ENCODE measurements at regions not wholly inside any gene's neighbourhood (a gene's known extent, or its start where the extent isn't known, plus 50 kb on each side); places are given as distances from the start of the nearest gene placed in this dataset.

DNA sequence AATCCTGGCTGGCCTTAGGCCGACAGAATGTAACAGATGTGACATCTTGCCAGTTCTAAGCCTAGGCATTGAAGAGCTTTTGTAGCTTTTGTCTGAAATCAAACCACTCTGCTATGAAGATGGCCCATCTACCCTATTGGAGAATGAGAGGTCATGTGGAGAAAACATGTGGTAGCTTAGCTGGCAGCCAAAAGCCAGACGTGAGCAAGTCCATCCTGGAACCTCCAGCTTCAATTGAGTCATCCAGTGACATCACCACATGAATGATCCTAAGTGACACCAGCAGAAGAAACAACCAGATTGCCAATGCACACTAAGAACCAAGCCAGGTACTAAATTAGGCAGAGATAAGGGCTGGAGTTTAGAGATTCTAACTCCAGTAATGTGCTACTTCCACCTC lies 154.8 kb upstream of the ZFP42 start:
- TF ChIP-seq POLR2A (IDR thresholded peaks at IDR 0.05): no peak
- TF ChIP-seq POLR2AphosphoS5 (IDR thresholded peaks at IDR 0.05): no peak
- TF ChIP-seq, protein P1, sequence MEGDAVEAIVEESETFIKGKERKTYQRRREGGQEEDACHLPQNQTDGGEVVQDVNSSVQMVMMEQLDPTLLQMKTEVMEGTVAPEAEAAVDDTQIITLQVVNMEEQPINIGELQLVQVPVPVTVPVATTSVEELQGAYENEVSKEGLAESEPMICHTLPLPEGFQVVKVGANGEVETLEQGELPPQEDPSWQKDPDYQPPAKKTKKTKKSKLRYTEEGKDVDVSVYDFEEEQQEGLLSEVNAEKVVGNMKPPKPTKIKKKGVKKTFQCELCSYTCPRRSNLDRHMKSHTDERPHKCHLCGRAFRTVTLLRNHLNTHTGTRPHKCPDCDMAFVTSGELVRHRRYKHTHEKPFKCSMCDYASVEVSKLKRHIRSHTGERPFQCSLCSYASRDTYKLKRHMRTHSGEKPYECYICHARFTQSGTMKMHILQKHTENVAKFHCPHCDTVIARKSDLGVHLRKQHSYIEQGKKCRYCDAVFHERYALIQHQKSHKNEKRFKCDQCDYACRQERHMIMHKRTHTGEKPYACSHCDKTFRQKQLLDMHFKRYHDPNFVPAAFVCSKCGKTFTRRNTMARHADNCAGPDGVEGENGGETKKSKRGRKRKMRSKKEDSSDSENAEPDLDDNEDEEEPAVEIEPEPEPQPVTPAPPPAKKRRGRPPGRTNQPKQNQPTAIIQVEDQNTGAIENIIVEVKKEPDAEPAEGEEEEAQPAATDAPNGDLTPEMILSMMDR (IDR thresholded peaks at IDR 0.05): no peak
- TF ChIP-seq EP300 (IDR thresholded peaks at IDR 0.05; ENCODE audit: low read depth): no peak
- Histone ChIP-seq H3K27ac (no peak overlapping the region), H3K4me3 (no peak overlapping the region), H3K36me3 (no peaks in the 10 kb centered on the region), H3K27me3 (no peaks in the 10 kb centered on the region), H3K9me3 (no peaks in the 10 kb centered on the region), H3K4me1 (no peaks in the 10 kb centered on the region)
- intact Hi-C loops (cut with DNase I; ENCODE audit: low total_unique reads): no loop called here
- no peak for DNase-seq
- 79 to 100% methylated on average over 1 to 2 of the region's 2 CpGs for WGBS, 2 donors (ENCODE audit: low coverage in 1 of 2)
- in situ Hi-C loops (cut with MboI; ENCODE audit: low pct_ligation_motif_present in 1 of 4, low pct_unique_long_range_greater_than_20kb in 1 of 4, low sequenced_read_pairs in 3 of 4): no loop called here

DNA sequence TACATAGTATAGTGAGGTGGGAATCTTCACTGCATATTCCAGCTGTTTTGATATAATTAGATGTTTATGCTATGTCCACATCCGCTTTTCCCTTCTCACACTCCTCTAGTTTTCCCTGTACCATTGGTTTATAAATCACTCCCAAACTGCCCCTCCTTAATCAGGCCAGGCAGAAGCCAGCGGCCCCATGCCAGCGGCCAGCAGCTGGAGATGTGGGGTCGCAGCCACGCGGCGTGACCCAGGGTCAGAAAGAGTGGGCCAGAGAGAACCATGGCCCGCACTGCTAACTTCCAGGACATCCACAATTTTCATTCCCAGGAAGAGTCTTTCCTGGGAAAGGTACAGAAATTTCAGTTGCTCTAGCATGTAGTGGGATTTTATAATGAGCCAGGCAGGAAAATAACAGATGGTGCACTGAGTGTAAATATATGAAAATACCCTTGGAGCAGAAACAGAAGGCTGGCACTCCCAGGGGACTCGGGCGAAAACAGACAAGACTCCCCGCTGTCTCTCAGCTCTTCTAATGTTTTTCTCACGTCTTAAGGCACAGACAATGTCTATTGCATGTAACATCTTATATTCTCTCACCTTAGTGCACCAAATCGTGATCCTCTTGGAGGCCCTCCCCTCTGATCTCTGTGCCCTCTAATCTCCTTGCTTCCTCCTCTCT lies 145.9 kb upstream of the ZFP42 start:
- Histone ChIP-seq H3K4me1 (no peaks in the 10 kb centered on the region), H3K9me3 (no peaks in the 10 kb centered on the region), H3K4me3 (no peak overlapping the region), H3K36me3 (no peaks in the 10 kb centered on the region), H3K27ac (no peak overlapping the region), H3K27me3 (no peaks in the 10 kb centered on the region)
- TF ChIP-seq EP300 (IDR thresholded peaks at IDR 0.05; ENCODE audit: low read depth) (no peak), POLR2A (IDR thresholded peaks at IDR 0.05) (no peak), POLR2AphosphoS5 (IDR thresholded peaks at IDR 0.05) (no peak)
- TF ChIP-seq, protein P1 (IDR thresholded peaks at IDR 0.05): no peak
- in situ Hi-C loops (cut with MboI; ENCODE audit: low pct_ligation_motif_present in 1 of 4, low pct_unique_long_range_greater_than_20kb in 1 of 4, low sequenced_read_pairs in 3 of 4): no loop called here
- intact Hi-C loops (cut with DNase I; ENCODE audit: low total_unique reads): no loop called here
- no peak for DNase-seq
- whole genome bisulfite sequencing, 2 donors (ENCODE audit: low coverage in 1 of 2): 66 to 79% methylated on average over 5 to 13 of the region's 13 CpGs

DNA sequence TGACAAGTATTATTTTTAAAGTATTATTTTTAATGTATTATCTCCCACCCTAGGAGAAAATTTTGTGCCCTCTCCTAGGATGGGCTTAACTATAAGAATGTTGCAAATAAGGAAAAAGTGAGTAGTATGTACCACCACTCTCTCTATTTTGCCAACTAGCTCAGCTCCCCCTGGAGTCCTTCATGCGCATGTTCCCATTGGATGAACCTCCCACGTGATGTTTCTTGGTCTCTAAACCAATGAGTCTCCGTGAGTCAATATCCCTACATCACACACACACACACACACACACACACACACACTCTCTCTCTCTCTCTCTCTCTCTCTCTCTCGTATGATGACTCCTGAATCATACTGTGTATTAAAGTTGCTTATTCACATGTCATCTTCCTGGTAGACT lies 129.7 kb upstream of the ZFP42 start:
- WGBS, 2 donors (ENCODE audit: low coverage in 1 of 2): 71 to 100% methylated on average over 1 to 4 of the region's 4 CpGs
- in situ Hi-C loops (cut with MboI; ENCODE audit: low pct_ligation_motif_present in 1 of 4, low pct_unique_long_range_greater_than_20kb in 1 of 4, low sequenced_read_pairs in 3 of 4) (no loop called here), intact Hi-C loops (cut with DNase I; ENCODE audit: low total_unique reads) (no loop called here)
- Histone ChIP-seq H3K27ac (no peak overlapping the region), H3K27me3 (no peaks in the 10 kb centered on the region), H3K4me1 (no peaks in the 10 kb centered on the region), H3K36me3 (no peaks in the 10 kb centered on the region), H3K9me3 (no peaks in the 10 kb centered on the region), H3K4me3 (no peak overlapping the region)
- TF ChIP-seq POLR2AphosphoS5 (IDR thresholded peaks at IDR 0.05): no peak
- DNase-seq: no peak

- in situ Hi-C loops (cut with MboI; ENCODE audit: low pct_ligation_motif_present in 1 of 4, low pct_unique_long_range_greater_than_20kb in 1 of 4, low sequenced_read_pairs in 3 of 4) (no loop called here), intact Hi-C loops (cut with DNase I; ENCODE audit: low total_unique reads) (no loop called here)
- Histone ChIP-seq H3K27me3 (no peaks in the 10 kb centered on the region), H3K36me3 (no peaks in the 10 kb centered on the region), H3K27ac (no peak overlapping the region), H3K9me3 (no peaks in the 10 kb centered on the region), H3K4me3 (no peak overlapping the region), H3K4me1 (no peaks in the 10 kb centered on the region)
- WGBS, 2 donors (ENCODE audit: low coverage in 1 of 2): 76% methylated on average over 2 of the region's 2 CpGs; no CpG with 5 or more reads in 1 of the 2 donors
- DNase-seq: no peak
- TF ChIP-seq POLR2A (IDR thresholded peaks at IDR 0.05) (no peak), POLR2AphosphoS5 (IDR thresholded peaks at IDR 0.05) (no peak), EP300 (IDR thresholded peaks at IDR 0.05; ENCODE audit: low read depth) (no peak)
- TF ChIP-seq, protein P1 (IDR thresholded peaks at IDR 0.05): no peak
Measured at GRCh38 chr4:187883049-187883448, 112.5 kb upstream of the ZFP42 start.

Data from transverse colon (tissue), 4 donors.